A673 (cell line): ENCODE measurements at regions not wholly inside any gene's neighbourhood (a gene's known extent, or its start where the extent isn't known, plus 50 kb on each side); places are given as distances from the start of the nearest gene placed in this dataset.
A peak's percentile ranks its signal among the peaks of the same experiment; 100 is the strongest.

Source experiments
- BruUV-seq: library from RNA; stranded (reverse); fragments of 400-500 nt; replicated peaks from 2 replicates; lab custom pipeline; 2021; lab: Mats Ljungman, UMichigan
- CTCF ChIA-PET: fragments of 300-600 bp; sonication (Branson Sonifier 250); formaldehyde crosslinking; loops from one replicate; lab custom pipeline; 2022; ENCODE audit warnings: antibody characterized with exemption; lab: Charles Lee
- POLR2A ChIA-PET: fragments of 300-600 bp; sonication (Branson Sonifier 250); formaldehyde crosslinking; loops from one replicate; lab custom pipeline; 2022; ENCODE audit warnings: antibody characterized with exemption; ENCODE audit not compliant: low non-redundant PET; lab: Charles Lee
- DNase-seq: peaks from one replicate; pipeline ENCODE4 v3.0.0-alpha.2; 2015; ENCODE audit warnings: low spot score
- H3K27ac ChIP-seq: fragments of 200-600 bp; sonication (generic); 2 replicates; pipeline ENCODE4 v1.5.1; 2016; ENCODE audit warnings: mixed run types, low read depth, mild to moderate bottlenecking, mixed read lengths, antibody characterized with exemption, low read length; ENCODE audit not compliant: poor library complexity, severe bottlenecking
- H3K27me3 ChIP-seq: fragments of 200-600 bp; sonication (generic); replicated peaks from 2 replicates; pipeline ENCODE4 v1.6.1; 2017; ENCODE audit warnings: mixed run types, low read depth, mild to moderate bottlenecking, mixed read lengths, antibody characterized with exemption, low read length; ENCODE audit not compliant: insufficient read depth, poor library complexity
- H3K36me3 ChIP-seq: fragments of 200-600 bp; sonication (generic); 2 replicates; pipeline ENCODE4 v1.6.1; 2016; ENCODE audit warnings: mixed run types, mild to moderate bottlenecking, mixed read lengths, antibody characterized with exemption, low read length; ENCODE audit not compliant: insufficient read depth, poor library complexity, severe bottlenecking
- H3K4me1 ChIP-seq: fragments of 200-600 bp; sonication (generic); 2 replicates; pipeline ENCODE4 v1.6.1; 2017; ENCODE audit warnings: mixed run types, mild to moderate bottlenecking, mixed read lengths, antibody characterized with exemption, low read length; ENCODE audit not compliant: insufficient read depth, poor library complexity, severe bottlenecking
- H3K4me3 ChIP-seq: fragments of 200-600 bp; sonication (generic); 2 replicates; pipeline ENCODE4 v1.5.1; 2016; ENCODE audit warnings: low read depth, mixed run types, mild to moderate bottlenecking, mixed read lengths, low read length; ENCODE audit not compliant: poor library complexity, severe bottlenecking
- H3K9me3 ChIP-seq: fragments of 200-600 bp; sonication (generic); 2 replicates; pipeline ENCODE4 v1.6.1; 2016; ENCODE audit warnings: mixed run types, low read depth, mild to moderate bottlenecking, mixed read lengths, antibody characterized with exemption, low read length; ENCODE audit not compliant: poor library complexity, severe bottlenecking
- CTCF ChIP-seq: fragments of 300-800, 200-600 bp; sonication (generic); conservative IDR thresholded peaks from 2 replicates; pipeline ENCODE4 v1.5.1; 2017; ENCODE audit warnings: low read depth, mild to moderate bottlenecking, antibody characterized with exemption, low read length, moderate library complexity, mixed read lengths
- EZH2 ChIP-seq: fragments of 200-600 bp; sonication (generic); IDR thresholded peaks from 2 replicates; pipeline ENCODE4 v1.6.1; 2017; ENCODE audit warnings: borderline replicate concordance, low read depth, mild to moderate bottlenecking, mixed read lengths, antibody characterized with exemption, low read length; ENCODE audit not compliant: poor library complexity, severe bottlenecking
- intact Hi-C: fragments of 100-400 bp; cut with micrococcal nuclease; formaldehyde crosslinking; loops from one replicate; pipeline ENCODE4 v1.10.0; 2022; ENCODE audit not compliant: unreplicated experiment

GRCh38 chr5:121757753-121758152 lies 93.9 kb upstream of the FTMT start:
- CTCF ChIA-PET = no interaction called here
- H3K36me3 ChIP-seq = no peaks in the 10 kb centered on the region
- no peaks in the 10 kb centered on the region for H3K9me3 ChIP-seq
- no peak for TF ChIP-seq EZH2
- TF ChIP-seq CTCF = no peak
- H3K4me1 ChIP-seq = no peaks in the 10 kb centered on the region
- BruUV-seq = no TSS peak
- H3K27me3 ChIP-seq = no peaks in the 10 kb centered on the region
- POLR2A ChIA-PET = no interaction called here
- H3K4me3 ChIP-seq = no peak overlapping the region
- intact Hi-C loops = no loop called here
- DNase-seq = no peak
- H3K27ac ChIP-seq = no peak overlapping the region

GRCh38 chr5:121758615-121759014 lies 93.1 kb upstream of the FTMT start:
- Histone ChIP-seq H3K4me3 (no peak overlapping the region), H3K27ac (no peak overlapping the region), H3K36me3 (no peaks in the 10 kb centered on the region), H3K9me3 (no peaks in the 10 kb centered on the region), H3K4me1 (no peaks in the 10 kb centered on the region), H3K27me3 (no peaks in the 10 kb centered on the region)
- POLR2A ChIA-PET = no interaction called here
- TF ChIP-seq EZH2 = no peak
- no peak for TF ChIP-seq CTCF
- peak; percentile 17 for DNase-seq
- CTCF ChIA-PET = no interaction called here
- intact Hi-C loops = no loop called here
- no TSS peak for BruUV-seq

- no peaks in the 10 kb centered on the region for H3K36me3 ChIP-seq
- H3K4me1 ChIP-seq = no peaks in the 10 kb centered on the region
- no peaks in the 10 kb centered on the region for H3K9me3 ChIP-seq
- CTCF ChIA-PET = no interaction called here
- TF ChIP-seq CTCF (no peak), EZH2 (no peak)
- no peak for DNase-seq
- H3K27ac ChIP-seq = no peak overlapping the region
- no TSS peak for BruUV-seq
- intact Hi-C loops = no loop called here
- H3K27me3 ChIP-seq = no peaks in the 10 kb centered on the region
- no peak overlapping the region for H3K4me3 ChIP-seq
- POLR2A ChIA-PET = interaction anchor here (0.6 kb wide), 1 partner anchor 1108 kb away, joined by 3 read pairs; no protein-coding TSS in a partner anchor
Observed at GRCh38 chr5:121762426-121762825, 89.3 kb upstream of the FTMT start.
